ENCODE measurements at regions not wholly inside any gene's neighbourhood (a gene's known extent, or its start where the extent isn't known, plus 50 kb on each side); places are given as distances from the start of the nearest gene placed in this dataset.

- Histone ChIP-seq H3K36me3 (ENCODE audit: control insufficient read depth in 1 of 2, insufficient read depth in 2 of 2, low read depth in 1 of 2, low read length in 2 of 2) (no peaks in the 10 kb centered on the region), H2BK120ac (ENCODE audit: low read depth, low read length) (no peak overlapping the region), H2BK12ac (ENCODE audit: low read length in 2 of 2) (no peak overlapping the region), H3K4me3 (ENCODE audit: insufficient read depth in 1 of 2, low read depth in 1 of 2, low read length in 2 of 2) (no peak overlapping the region), H2BK15ac (ENCODE audit: low read depth, poor library complexity, severe bottlenecking) (no peak overlapping the region), H3K4ac (ENCODE audit: low read depth in 1 of 2, low read length in 2 of 2) (no peak overlapping the region), H2AFZ (ENCODE audit: low read depth, low read length) (no peak overlapping the region), H3K9ac (ENCODE audit: low read length) (no peak overlapping the region), H3K18ac (ENCODE audit: low read depth in 1 of 2, low read length in 2 of 2) (no peak overlapping the region), H4K91ac (ENCODE audit: low read length) (no peak overlapping the region), H3K79me1 (replicated peaks; ENCODE audit: low read length, poor library complexity, severe bottlenecking) (no peaks in the 10 kb centered on the region), H3K4me2 (ENCODE audit: low read length, poor library complexity, severe bottlenecking) (no peak overlapping the region), H2BK5ac (ENCODE audit: low read depth, low read length, poor library complexity, severe bottlenecking) (no peak overlapping the region), H2AK5ac (ENCODE audit: low read length, severe bottlenecking) (no peak overlapping the region), H4K8ac (ENCODE audit: low read length) (no peak overlapping the region), H3K23ac (ENCODE audit: low read length in 2 of 2) (no peak overlapping the region), H3K4me1 (ENCODE audit: control insufficient read depth, insufficient read depth, low read depth, low read length) (no peaks in the 10 kb centered on the region), H3K9me3 (ENCODE audit: control insufficient read depth, low read length) (no peaks in the 10 kb centered on the region), H3K14ac (ENCODE audit: low read length in 2 of 2) (no peak overlapping the region), H3K27ac (ENCODE audit: low read length, poor library complexity, severe bottlenecking) (no peak overlapping the region), H3K27me3 (ENCODE audit: control insufficient read depth in 1 of 2, insufficient read depth in 1 of 2, low read length in 2 of 2) (peaks cover 19 to 27% of the 10 kb centered on the region in 2 experiments)
- 95% methylated on average over 2 of the region's 2 CpGs for WGBS
- DNase-seq = no peak
These were observed 201.6 kb downstream of the ICOS start for GRCh38 chr2:204138206-204138605.

- no peak overlapping the region for H3K4me2 ChIP-seq (ENCODE audit: low read length, poor library complexity, severe bottlenecking)
- peaks cover 19 to 34% of the 10 kb centered on the region in 2 experiments for H3K27me3 ChIP-seq (ENCODE audit: control insufficient read depth in 1 of 2, insufficient read depth in 1 of 2, low read length in 2 of 2)
- no peak for DNase-seq
- H2BK5ac ChIP-seq (ENCODE audit: low read depth, low read length, poor library complexity, severe bottlenecking) = no peak overlapping the region
- H4K91ac ChIP-seq (ENCODE audit: low read length) = no peak overlapping the region
- no peak overlapping the region for H2AFZ ChIP-seq (ENCODE audit: low read depth, low read length)
- no peak overlapping the region for H2BK15ac ChIP-seq (ENCODE audit: low read depth, poor library complexity, severe bottlenecking)
- no peak overlapping the region for H2AK5ac ChIP-seq (ENCODE audit: low read length, severe bottlenecking)
- H3K23ac ChIP-seq (ENCODE audit: low read length in 2 of 2) = no peak overlapping the region
- no peak overlapping the region for H3K9ac ChIP-seq (ENCODE audit: low read length)
- no peak overlapping the region for H3K4me3 ChIP-seq (ENCODE audit: insufficient read depth in 1 of 2, low read depth in 1 of 2, low read length in 2 of 2)
- no peak overlapping the region for H3K4ac ChIP-seq (ENCODE audit: low read depth in 1 of 2, low read length in 2 of 2)
- no peak overlapping the region for H2BK120ac ChIP-seq (ENCODE audit: low read depth, low read length)
- no peak overlapping the region for H4K8ac ChIP-seq (ENCODE audit: low read length)
- H3K27ac ChIP-seq (ENCODE audit: low read length, poor library complexity, severe bottlenecking) = no peak overlapping the region
- no peaks in the 10 kb centered on the region for H3K36me3 ChIP-seq (ENCODE audit: control insufficient read depth in 1 of 2, insufficient read depth in 2 of 2, low read depth in 1 of 2, low read length in 2 of 2)
- no peaks in the 10 kb centered on the region for H3K79me1 ChIP-seq (replicated peaks; ENCODE audit: low read length, poor library complexity, severe bottlenecking)
- 63% methylated on average over 3 of the region's 3 CpGs for WGBS
- no peak overlapping the region for H2BK12ac ChIP-seq (ENCODE audit: low read length in 2 of 2)
- no peak overlapping the region for H3K18ac ChIP-seq (ENCODE audit: low read depth in 1 of 2, low read length in 2 of 2)
- H3K9me3 ChIP-seq (ENCODE audit: control insufficient read depth, low read length) = no peaks in the 10 kb centered on the region
- no peaks in the 10 kb centered on the region for H3K4me1 ChIP-seq (ENCODE audit: control insufficient read depth, insufficient read depth, low read depth, low read length)
- no peak overlapping the region for H3K14ac ChIP-seq (ENCODE audit: low read length in 2 of 2)
These were observed 203.7 kb downstream of the ICOS start for GRCh38 chr2:204140246-204140645.

- H3K18ac ChIP-seq (ENCODE audit: low read depth in 1 of 2, low read length in 2 of 2) = no peak overlapping the region
- H3K14ac ChIP-seq (ENCODE audit: low read length in 2 of 2) = no peak overlapping the region
- no peak overlapping the region for H2BK15ac ChIP-seq (ENCODE audit: low read depth, poor library complexity, severe bottlenecking)
- H2AFZ ChIP-seq (ENCODE audit: low read depth, low read length) = no peak overlapping the region
- no peak overlapping the region for H2BK5ac ChIP-seq (ENCODE audit: low read depth, low read length, poor library complexity, severe bottlenecking)
- no peak overlapping the region for H2BK120ac ChIP-seq (ENCODE audit: low read depth, low read length)
- no peak overlapping the region for H2AK5ac ChIP-seq (ENCODE audit: low read length, severe bottlenecking)
- no peaks in the 10 kb centered on the region for H3K36me3 ChIP-seq (ENCODE audit: control insufficient read depth in 1 of 2, insufficient read depth in 2 of 2, low read depth in 1 of 2, low read length in 2 of 2)
- no peak overlapping the region for H4K91ac ChIP-seq (ENCODE audit: low read length)
- H3K4ac ChIP-seq (ENCODE audit: low read depth in 1 of 2, low read length in 2 of 2) = no peak overlapping the region
- H4K8ac ChIP-seq (ENCODE audit: low read length) = no peak overlapping the region
- no peak overlapping the region for H3K23ac ChIP-seq (ENCODE audit: low read length in 2 of 2)
- no peaks in the 10 kb centered on the region for H3K9me3 ChIP-seq (ENCODE audit: control insufficient read depth, low read length)
- WGBS = 88% methylated on average over 10 of the region's 14 CpGs
- no peak overlapping the region for H3K9ac ChIP-seq (ENCODE audit: low read length)
- H3K4me3 ChIP-seq (ENCODE audit: insufficient read depth in 1 of 2, low read depth in 1 of 2, low read length in 2 of 2) = no peak overlapping the region
- DNase-seq = no peak
- H3K27me3 ChIP-seq (ENCODE audit: control insufficient read depth in 1 of 2, insufficient read depth in 1 of 2, low read length in 2 of 2) = peaks cover 22 to 30% of the 10 kb centered on the region in 2 experiments
- no peak overlapping the region for H3K27ac ChIP-seq (ENCODE audit: low read length, poor library complexity, severe bottlenecking)
- no peaks in the 10 kb centered on the region for H3K4me1 ChIP-seq (ENCODE audit: control insufficient read depth, insufficient read depth, low read depth, low read length)
- no peak overlapping the region for H2BK12ac ChIP-seq (ENCODE audit: low read length in 2 of 2)
- H3K79me1 ChIP-seq (replicated peaks; ENCODE audit: low read length, poor library complexity, severe bottlenecking) = no peaks in the 10 kb centered on the region
- H3K4me2 ChIP-seq (ENCODE audit: low read length, poor library complexity, severe bottlenecking) = no peak overlapping the region
These were observed 206.9 kb downstream of the ICOS start for GRCh38 chr2:204143216-204144014.

GRCh38 chr2:204144492-204144891 is 207.9 kb downstream of the ICOS start:
- H2AFZ ChIP-seq (ENCODE audit: low read depth, low read length) = no peak overlapping the region
- no peak overlapping the region for H2BK15ac ChIP-seq (ENCODE audit: low read depth, poor library complexity, severe bottlenecking)
- no peak overlapping the region for H2BK120ac ChIP-seq (ENCODE audit: low read depth, low read length)
- no peaks in the 10 kb centered on the region for H3K79me1 ChIP-seq (replicated peaks; ENCODE audit: low read length, poor library complexity, severe bottlenecking)
- no peak overlapping the region for H2BK5ac ChIP-seq (ENCODE audit: low read depth, low read length, poor library complexity, severe bottlenecking)
- WGBS = 44% methylated on average over 1 of the region's 3 CpGs
- no peak overlapping the region for H3K4me2 ChIP-seq (ENCODE audit: low read length, poor library complexity, severe bottlenecking)
- H3K27me3 ChIP-seq (ENCODE audit: control insufficient read depth in 1 of 2, insufficient read depth in 1 of 2, low read length in 2 of 2) = peaks cover 22 to 30% of the 10 kb centered on the region in 2 experiments
- H3K9ac ChIP-seq (ENCODE audit: low read length) = no peak overlapping the region
- H2BK12ac ChIP-seq (ENCODE audit: low read length in 2 of 2) = no peak overlapping the region
- H3K23ac ChIP-seq (ENCODE audit: low read length in 2 of 2) = no peak overlapping the region
- H4K91ac ChIP-seq (ENCODE audit: low read length) = no peak overlapping the region
- no peaks in the 10 kb centered on the region for H3K4me1 ChIP-seq (ENCODE audit: control insufficient read depth, insufficient read depth, low read depth, low read length)
- H3K9me3 ChIP-seq (ENCODE audit: control insufficient read depth, low read length) = no peaks in the 10 kb centered on the region
- H2AK5ac ChIP-seq (ENCODE audit: low read length, severe bottlenecking) = no peak overlapping the region
- no peaks in the 10 kb centered on the region for H3K36me3 ChIP-seq (ENCODE audit: control insufficient read depth in 1 of 2, insufficient read depth in 2 of 2, low read depth in 1 of 2, low read length in 2 of 2)
- no peak overlapping the region for H3K14ac ChIP-seq (ENCODE audit: low read length in 2 of 2)
- H3K4me3 ChIP-seq (ENCODE audit: insufficient read depth in 1 of 2, low read depth in 1 of 2, low read length in 2 of 2) = no peak overlapping the region
- H4K8ac ChIP-seq (ENCODE audit: low read length) = no peak overlapping the region
- H3K4ac ChIP-seq (ENCODE audit: low read depth in 1 of 2, low read length in 2 of 2) = no peak overlapping the region
- H3K27ac ChIP-seq (ENCODE audit: low read length, poor library complexity, severe bottlenecking) = no peak overlapping the region
- DNase-seq = no peak
- H3K18ac ChIP-seq (ENCODE audit: low read depth in 1 of 2, low read length in 2 of 2) = no peak overlapping the region

All from mesenchymal stem cell (in vitro differentiated cells and primary cell).